GM19468 (cell line): ENCODE measurements at regions not wholly inside any gene's neighbourhood (a gene's known extent, or its start where the extent isn't known, plus 50 kb on each side); places are given as distances from the start of the nearest gene placed in this dataset.
"Not testable (repeated sequence)": the region's sequence is repeated elsewhere in the genome, so short reads cannot be mapped to it uniquely, and the experiment has no call there.

Source experiments
- ATAC-seq: cut with Tn5 transposase; IDR thresholded peaks from one replicate; pipeline ENCODE4 v1.9.1; 2021; ENCODE audit warnings: mild to moderate bottlenecking, moderate library complexity, moderate number of reproducible peaks; ENCODE audit not compliant: unreplicated experiment; ENCODE audit errors: extremely low read depth

DNA sequence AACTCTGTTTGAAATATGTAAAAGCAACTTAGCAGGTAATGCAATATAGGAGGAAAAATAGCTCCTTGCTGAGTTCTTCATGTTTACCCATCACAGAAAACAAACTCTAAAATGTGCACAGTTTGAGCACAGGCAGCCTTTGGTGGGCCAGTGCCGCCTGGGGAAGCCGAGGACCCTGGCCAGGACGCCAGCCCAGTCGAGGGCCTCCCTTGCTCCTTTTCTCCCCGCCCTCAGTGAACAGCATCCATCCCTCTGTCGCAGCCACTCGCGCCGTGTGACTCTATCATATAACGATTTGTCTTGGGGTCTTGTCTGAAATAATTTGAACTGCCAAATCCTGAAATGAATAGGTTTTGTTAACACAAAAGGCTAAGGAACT, 286.7 kb upstream of the IRX4 start:
- no peak for ATAC-seq

DNA sequence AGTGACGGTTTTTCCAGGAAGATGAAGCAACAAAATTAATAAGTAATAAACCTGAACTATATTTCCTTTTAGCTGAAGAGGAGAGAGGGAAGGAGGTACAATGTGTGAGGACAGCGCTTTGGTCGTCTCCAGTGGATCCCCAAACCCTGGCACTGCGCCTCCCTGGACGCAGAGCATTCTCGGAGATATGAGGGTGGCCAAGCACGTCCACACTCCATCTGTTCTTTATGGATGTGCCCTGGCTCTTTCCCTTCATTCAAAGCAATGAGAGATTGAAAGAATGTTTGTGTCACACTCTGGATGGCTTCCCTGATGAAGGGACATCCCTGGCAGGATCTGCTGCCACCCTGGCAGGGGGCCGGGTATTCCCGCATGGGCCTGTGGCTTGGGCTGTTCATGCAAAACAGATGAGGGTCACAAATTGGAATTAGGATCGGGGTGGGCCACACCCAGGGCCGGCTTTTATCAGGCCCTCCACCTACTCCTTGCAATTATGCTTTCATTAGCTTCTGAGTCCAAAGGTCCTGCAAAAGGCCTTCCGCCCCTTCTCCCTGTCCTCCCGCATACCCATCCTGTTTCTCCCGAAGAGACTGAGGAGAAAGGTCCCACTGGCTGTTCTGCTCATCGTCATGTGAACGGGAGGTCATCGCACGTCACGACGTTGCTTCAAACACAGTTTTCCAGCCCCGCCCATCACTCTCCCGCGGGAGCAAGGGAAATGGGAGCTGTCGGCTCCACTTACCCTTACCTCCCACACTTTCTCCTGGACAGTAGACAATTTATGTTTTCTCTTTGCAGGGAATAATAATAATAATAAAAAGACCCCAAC, 286.1 kb upstream of the IRX4 start:
- no peak for ATAC-seq

DNA sequence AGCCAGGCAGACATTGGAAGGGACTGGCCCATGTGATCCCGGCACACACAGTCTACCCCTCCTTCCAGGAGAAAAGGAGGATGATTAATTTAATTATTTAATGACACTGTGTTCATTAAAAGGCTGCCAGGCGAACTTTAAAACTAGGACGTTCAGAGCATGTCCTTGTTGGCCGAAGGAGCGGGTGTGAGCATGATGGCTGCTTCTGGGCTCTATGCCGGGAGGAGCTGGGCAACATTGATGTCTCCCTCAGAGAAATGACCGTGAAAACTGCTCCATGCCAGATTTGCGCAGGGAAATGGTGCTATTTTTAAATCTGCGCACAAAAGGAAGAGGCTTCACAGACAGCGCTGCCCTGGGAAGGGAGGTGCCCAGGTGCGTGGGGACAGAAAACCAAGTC, 284.9 kb upstream of the IRX4 start:
- no peak for ATAC-seq

DNA sequence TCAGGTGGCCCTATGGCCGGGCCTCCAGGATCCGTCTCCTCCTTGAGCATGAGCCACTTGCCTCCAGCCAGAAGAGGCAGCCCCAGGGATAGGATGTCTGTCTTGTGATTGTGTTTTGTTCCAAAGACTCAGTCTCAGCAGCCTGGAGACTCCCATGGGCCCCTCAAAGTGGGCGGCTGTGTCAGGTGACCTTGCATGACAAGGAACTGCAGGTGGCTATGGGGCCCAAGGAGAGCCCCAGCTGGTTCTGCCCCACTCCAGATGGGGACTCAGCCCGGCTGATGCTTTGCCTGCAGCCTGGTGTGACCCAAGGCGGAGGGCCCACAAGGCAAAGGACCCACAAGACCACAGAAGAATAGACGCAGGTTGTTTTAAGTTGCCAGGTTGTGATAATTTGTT, 284.3 kb upstream of the IRX4 start:
- no peak for ATAC-seq

DNA sequence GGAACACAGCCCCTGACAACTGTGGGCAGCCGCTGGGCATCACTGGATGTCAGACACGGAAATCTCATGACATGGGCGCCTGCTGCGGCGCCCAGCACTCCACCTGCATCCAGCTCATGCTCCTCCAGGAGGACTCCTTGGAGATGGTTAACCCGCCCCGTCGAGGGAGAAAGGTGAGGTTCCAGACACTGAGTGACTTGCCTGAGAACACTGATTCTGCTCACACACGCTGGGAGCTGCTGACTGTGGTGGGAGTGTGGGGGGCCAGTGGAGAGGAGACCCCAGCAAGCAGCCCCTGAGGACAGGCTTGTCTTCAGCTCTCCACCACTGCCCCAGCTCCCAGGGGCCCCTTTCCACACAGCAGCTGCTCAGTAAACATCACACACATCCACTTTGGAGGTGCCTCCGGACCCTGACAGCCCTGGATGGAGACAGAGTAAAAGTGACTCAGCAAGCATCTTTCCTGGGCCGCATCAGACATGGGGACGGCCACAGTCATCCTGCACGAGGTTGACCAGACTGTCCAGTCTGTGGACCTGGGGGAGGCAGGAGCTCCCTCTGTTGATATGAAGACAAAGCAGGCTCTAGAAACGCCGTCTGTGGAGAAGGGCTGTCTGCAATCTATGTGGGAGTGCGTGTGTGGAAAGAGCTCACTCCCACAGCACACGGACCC, 283.7 kb upstream of the IRX4 start:
- ATAC-seq = no peak

DNA sequence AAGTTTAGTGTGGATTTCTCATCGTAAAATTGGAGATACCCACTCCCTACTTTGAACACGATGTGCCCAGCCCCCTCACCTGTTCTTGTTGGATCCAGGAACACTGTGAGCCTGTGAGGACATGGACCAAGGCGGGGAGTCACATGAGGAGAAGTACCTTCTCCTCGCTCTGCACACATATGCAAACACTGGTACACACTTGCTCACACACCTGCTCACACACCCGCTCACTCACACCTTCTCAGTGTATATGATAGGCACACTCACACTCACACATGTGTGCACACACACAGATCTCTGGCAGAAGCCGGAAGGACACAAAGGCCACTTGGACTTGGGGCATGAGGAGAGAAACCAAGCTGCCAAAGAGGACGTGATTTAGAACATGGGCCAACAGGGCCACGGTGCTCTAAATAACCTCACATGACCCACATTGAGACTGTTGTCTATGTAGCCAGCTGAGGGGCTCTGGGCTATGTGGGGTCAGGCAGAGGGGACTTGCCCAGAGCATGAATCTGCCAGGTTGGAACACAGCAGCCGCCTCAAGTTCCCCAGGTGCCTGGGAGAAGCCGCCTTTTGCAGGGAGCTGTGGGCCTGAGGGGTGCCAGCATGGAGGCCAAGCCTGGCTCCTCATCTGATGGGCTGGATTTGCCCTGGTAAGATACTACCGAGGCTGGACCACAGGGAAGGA, 283.0 kb upstream of the IRX4 start:
- no peak for ATAC-seq

DNA sequence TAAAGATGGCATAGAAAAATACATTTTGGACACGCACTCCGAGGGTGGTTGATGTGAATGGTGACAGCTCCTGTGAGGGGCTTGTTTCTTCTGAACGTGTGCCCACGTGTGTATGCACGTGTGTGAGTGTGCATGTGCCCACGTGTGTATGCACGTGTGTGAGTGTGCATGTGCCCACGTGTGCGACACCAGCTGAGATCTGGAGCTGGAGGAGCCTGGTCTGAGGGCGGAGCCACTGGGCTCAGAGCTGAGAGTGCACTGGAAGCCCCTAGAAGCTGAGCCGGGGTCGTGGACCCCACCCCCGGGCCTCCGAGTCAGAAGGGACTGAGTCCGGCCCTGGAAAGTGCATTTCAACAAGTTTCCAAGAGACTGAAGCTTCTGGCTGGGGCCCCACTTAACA, 282.5 kb upstream of the IRX4 start:
- no peak for ATAC-seq

DNA sequence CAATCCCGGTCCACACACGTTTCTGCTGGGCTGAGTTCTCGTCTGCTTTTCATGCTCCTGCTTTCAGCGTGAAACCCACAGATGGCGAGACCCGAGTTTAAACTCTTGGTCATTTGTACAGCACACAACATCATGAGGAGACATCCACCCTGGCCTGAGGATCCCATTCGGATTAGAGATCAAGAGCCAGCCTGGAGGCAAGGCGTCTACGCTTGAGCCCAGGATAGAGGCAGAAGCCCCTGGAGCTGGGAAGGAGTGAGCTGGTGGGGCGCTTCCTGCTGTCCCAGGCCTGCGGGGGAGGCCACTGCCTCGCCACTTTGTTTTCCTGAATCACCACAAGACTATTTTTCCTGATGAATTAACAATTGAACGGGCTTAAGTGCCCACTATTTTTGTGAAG, 281.9 kb upstream of the IRX4 start:
- no peak for ATAC-seq

DNA sequence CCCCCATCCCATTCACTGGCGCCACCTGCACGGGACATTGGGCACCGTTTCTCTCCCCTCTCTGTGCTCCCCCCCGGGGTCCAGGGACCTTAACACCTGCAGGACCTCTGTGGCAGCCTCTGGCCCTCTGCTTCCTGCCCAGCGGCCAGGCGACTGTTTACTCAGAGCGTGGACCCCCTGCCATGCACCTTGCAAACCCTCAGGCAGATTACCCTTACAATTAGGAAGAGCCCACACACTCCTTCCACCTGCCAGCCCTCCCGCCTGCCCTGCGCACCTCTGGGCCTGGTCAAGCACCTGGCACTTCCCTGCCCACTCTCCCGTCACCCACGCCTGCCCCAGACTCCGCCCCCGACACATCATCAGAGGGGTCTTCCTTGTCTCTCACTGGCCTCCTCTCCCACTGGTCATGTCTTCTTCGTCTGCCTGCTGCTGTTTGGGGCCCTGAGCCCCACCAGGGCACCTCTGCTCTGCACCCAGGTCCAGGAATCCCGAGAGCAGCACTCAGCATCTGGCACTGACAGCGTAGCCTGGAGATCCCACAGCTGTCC, 281.3 kb upstream of the IRX4 start:
- ATAC-seq = no peak

DNA sequence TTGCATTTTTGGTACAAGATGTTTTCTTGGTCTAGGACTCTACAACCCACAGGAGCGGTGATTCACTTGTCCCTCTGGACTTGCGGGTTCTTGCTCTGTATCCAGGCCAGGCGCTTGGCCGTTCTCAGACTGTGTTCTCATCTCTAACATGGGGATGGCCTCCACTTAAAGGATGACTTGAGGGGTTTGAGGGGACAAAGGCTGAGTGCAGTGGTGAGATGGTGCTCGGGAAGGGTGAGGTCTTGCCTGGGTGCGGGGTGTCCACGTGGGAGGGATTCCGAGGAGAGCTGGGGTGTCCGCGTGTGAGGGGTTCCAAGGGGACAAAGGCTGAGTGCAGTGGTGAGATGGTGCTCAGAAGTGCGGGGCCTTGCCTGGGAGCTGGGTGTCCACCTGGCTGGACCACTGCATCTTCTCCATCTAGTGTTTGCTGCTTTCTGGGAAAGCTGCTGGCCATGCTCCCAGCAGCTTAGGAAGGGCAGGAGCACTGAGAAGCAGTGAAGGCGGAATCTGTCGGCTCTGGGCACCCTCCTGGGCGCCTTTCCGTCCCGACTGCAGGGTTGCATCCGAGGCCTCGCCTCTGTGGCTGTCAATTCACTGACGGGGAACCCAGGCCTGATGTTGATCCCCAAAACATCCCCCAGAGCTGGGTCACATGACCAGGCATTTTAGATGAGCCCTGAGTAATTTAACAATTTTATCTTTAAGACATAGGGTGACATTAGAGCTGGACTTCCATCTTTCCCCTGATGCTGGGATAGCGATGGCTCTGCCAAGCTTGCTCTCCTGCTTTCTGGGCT, 280.5 kb upstream of the IRX4 start:
- no peak for ATAC-seq

DNA sequence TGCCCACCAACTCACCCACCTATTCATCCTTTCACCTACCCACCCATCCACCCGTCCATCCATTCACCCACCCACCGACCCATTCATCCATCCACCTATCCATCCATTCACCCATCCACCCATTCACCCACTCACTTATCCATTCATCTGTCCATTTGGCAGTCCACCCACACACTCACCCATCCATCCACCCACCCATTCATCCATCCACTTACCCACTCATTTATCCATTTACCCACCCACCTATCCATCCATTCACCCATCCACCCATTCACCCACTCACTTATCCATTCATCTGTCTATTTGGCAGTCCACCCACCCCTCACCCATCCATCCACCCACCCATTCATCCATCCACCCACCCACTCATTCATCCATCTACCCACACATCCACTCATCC, 278.1 kb upstream of the IRX4 start:
- no peak for ATAC-seq

DNA sequence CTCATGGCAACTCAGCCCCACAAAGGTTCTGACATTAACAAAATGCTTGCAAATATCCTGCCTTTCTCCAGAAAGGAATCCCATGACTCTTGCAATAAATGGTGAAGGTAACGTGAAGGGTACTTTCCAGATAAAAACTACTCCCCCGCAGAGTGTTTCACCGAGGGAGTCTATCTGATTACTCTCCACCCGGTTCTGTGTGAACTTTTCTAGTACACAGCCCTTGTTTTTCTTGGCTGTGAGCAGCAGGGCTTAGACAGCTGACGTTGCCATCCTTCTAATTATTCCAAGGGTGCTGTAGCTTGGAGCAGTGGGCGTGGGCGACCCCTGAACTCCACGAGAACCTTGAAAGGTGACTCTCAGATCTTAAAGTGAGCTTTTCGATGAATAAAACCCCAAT, 276.0 kb upstream of the IRX4 start:
- ATAC-seq = no peak

DNA sequence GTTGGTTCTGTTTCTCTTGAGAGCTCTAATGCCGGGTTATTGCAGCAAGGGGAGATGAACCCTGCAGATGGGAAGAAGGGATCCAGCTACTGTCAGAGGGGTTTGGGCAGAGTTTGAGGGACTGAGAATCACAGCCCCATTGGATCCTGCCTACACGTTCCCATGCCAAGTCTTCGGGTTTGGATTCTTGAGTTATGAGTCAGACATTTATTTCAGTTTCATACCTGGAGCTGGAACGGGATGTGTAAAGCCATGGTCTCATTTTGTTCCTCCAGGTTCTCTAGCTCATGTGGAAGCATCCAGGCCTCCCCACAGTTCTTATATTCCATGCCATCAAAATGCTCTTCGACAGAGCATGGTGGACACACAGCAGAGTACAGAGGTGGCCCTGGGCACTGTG, 275.4 kb upstream of the IRX4 start:
- ATAC-seq = no peak

DNA sequence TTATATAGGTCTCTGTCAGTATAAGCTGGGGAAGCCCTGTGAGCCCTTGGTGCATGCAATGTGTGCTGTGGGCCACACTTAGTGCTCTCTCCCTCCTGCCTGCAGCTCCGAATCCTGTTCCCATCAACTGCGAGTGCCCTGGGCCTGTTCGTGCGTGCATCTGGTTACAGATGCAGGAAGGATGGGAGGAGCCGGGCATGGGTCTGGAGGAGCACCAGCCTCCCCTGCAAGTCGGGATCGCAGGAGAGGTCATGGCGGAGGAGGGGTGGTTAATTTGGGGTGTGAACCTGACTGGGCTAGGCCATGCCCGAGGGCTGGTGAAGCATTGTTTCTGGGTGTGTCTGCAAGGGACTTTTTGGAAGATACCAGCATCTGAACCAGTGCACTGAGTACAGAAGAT, 274.6 kb upstream of the IRX4 start:
- ATAC-seq = no peak

DNA sequence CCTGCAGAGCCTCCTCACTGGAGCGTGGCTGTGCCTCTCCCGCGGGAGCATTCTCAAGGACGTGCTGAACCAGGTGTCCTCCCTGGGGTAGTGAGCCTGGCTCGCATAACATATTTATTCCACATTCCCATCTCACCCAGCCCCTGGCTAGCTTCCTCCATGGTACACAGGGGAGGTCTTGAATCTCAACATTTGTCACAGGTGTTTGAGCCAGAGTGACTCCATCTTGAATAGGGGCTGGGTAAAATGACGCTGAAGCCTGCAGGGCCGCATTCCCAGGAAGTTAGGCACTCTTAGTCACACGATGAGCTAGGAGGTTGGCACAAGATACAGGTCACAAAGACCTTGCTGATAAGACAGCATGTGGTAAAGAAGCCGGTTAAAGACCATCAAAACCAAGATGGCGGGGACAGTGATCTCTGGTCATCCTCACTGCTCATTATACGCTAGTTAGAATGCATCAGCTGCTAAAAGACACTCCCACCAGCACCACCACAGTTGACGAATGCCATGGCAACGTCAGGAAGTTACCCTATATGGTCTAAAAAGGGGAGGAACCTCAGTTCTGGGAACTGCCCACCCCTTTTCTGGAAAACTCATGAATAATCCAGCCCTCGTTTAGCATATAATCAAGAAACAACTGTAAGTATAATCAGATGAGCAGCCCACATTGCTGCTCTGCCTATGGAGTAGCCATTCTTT, 273.8 kb upstream of the IRX4 start:
- no peak for ATAC-seq

DNA sequence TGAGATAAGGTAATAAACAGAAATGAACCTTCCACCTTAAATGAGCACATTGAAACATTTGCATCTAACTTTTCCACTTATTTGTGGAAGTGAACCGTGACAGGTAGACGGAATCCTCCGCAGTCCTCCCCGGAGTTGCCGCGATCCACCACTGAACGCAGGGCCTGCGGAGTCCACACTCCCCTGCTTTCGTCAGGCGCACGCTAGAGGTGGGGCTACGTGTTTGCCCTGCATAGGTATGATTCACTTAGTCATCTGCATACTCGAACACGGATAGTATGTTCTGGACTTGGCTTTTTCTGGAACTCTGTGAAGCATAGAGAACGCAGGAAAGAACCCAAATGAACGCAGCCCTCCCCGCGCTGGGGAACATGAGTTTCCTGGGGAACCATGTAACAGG, 272.8 kb upstream of the IRX4 start:
- ATAC-seq = no peak

DNA sequence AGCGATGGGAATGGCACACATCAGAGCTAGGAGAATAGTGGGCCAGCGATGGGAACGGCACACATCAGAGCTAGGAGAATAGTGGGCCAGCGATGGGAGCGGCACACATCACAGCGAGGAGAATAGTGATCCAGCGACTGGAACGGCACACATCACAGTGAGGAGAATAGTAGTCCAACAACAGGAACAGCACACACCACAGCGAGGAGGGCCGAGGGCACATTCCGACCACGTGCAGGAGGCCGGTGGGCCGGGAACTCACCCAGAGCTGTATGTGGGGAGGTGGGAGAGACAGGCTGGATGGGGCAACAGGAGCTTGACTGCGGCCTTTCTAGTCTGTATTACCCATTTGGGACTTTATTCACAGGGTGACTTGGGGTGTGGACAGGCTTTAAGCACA, 271.1 kb upstream of the IRX4 start:
- ATAC-seq = no peak

DNA sequence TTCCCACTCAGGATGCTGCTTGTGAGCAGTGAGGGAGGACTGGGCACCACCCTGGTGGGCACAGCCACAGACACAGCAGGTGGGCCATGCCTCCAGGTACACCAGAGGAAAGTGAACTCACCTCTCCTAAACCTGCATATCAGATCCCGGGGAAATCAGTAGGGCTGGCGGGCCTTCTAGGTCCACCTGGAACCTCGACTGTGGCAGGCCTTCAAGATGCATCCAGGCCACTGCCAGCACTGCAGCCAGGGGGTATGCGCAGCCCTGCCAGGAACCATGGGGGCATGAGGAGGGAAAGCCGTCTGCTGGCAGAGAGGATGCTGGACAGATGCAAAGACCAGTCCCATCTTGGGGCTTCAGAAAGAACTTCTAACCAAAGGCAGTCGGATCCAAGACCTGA, 270.6 kb upstream of the IRX4 start:
- ATAC-seq = no peak

DNA sequence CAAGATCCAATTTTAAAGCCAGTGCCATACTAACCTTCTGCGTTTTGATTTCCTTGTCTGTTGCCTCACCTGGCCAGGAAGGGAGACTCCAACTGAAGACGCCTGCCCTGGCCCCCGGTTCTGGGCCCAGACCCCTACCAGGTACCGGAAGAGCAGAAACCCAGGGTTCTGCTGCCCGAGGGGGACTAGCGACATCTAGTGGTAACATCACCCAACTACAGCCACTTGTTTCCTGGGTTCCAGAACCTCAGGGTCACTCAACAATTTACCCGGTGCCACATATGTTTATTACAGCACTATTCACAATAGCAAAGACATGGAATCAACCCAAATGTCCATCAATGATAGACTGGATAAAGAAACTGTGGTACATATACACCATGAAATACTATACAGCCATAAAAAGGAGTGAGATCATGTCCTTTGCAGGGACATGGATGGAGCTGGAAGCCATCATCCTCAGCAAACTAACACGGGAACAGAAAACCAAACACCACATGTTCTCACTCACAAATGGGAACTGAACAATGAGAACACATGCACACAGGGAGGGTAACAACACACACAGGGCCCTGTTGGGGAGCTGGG, 268.7 kb upstream of the IRX4 start:
- not testable (repeated sequence) for ATAC-seq

DNA sequence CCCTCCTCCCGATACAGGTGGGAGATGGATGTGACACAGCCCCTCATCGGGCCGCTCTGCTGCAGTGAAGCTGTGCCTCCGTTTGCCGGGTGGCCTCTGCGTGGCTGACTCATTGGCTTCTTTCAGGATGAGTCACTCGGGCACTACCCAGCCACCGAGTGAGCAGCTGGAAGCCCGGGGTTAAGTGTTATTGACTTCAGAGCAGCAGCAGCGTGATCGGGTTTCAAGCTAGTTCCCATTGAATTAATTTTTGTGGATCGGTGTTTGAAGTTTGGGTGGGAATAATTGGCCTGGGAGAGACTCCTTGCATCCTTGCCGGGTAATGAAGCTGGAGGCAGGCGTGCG, 266.4 kb upstream of the IRX4 start:
- ATAC-seq = no peak
